GF-D8 (cell line): ENCODE measurements at regions not wholly inside any gene's neighbourhood (a gene's known extent, or its start where the extent isn't known, plus 50 kb on each side); places are given as distances from the start of the nearest gene placed in this dataset.

Source experiments
- DNase-seq: peaks from one replicate; lab custom pipeline; 2025; lab: John Stamatoyannopoulos, UW

- DNase-seq: no peak
These were observed 887.1 kb downstream of the MAT2B start for GRCh38 chr5:164392531-164392930.

- DNase-seq: peak; percentile 48
These were observed 889.3 kb downstream of the MAT2B start for GRCh38 chr5:164394686-164395194.

- no peak for DNase-seq
These were observed 907.1 kb downstream of the MAT2B start for GRCh38 chr5:164412531-164412930.

- no peak for DNase-seq
These were observed 914.7 kb downstream of the MAT2B start for GRCh38 chr5:164420161-164420560.

- no peak for DNase-seq
These were observed 917.0 kb downstream of the MAT2B start for GRCh38 chr5:164422400-164422799.

- DNase-seq: no peak
These were observed 926.4 kb downstream of the MAT2B start for GRCh38 chr5:164431634-164432304.

GRCh38 chr5:164433106-164433870 is 927.9 kb downstream of the MAT2B start:
- DNase-seq: peak; percentile 36

GRCh38 chr5:164435576-164435975 is 930.2 kb downstream of the MAT2B start:
- DNase-seq: no peak

- DNase-seq: no peak
These were observed 934.4 kb downstream of the MAT2B start for GRCh38 chr5:164439799-164440198.

- DNase-seq: no peak
These were observed 944.0 kb downstream of the MAT2B start for GRCh38 chr5:164449460-164449859.

GRCh38 chr5:164466033-164466432 is 960.6 kb downstream of the MAT2B start:
- no peak for DNase-seq

- no peak for DNase-seq
These were observed 964.9 kb downstream of the MAT2B start for GRCh38 chr5:164470312-164470711.

- DNase-seq: no peak
These were observed 966.7 kb downstream of the MAT2B start for GRCh38 chr5:164472165-164472564.

GRCh38 chr5:164475339-164475977 is 970.0 kb downstream of the MAT2B start:
- DNase-seq: no peak

GRCh38 chr5:164481270-164481669 is 975.9 kb downstream of the MAT2B start:
- no peak for DNase-seq

GRCh38 chr5:164482351-164482750 is 976.9 kb downstream of the MAT2B start:
- no peak for DNase-seq

- DNase-seq: no peak
These were observed 979.5 kb downstream of the MAT2B start for GRCh38 chr5:164484948-164485347.

GRCh38 chr5:164487939-164488338 is 982.5 kb downstream of the MAT2B start:
- no peak for DNase-seq

GRCh38 chr5:164497311-164498064 is 992.1 kb downstream of the MAT2B start:
- no peak for DNase-seq

- DNase-seq: no peak
These were observed 993.0 kb downstream of the MAT2B start for GRCh38 chr5:164498438-164498837.

GRCh38 chr5:164500856-164501255 is 995.4 kb downstream of the MAT2B start:
- DNase-seq: no peak

GRCh38 chr5:164501344-164501743 is 995.9 kb downstream of the MAT2B start:
- no peak for DNase-seq
